H1 (cell line): ENCODE measurements at regions not wholly inside any gene's neighbourhood (a gene's known extent, or its start where the extent isn't known, plus 50 kb on each side); places are given as distances from the start of the nearest gene placed in this dataset.

Experiments used
- CTCF ChIA-PET: fragments of 300-600 bp; sonication (Branson Sonifier 250); formaldehyde crosslinking; loops from one replicate; lab custom pipeline; 2021; ENCODE audit not compliant: partially characterized antibody; lab: Charles Lee
- POLR2A ChIA-PET: fragments of 300-600 bp; sonication (Branson Sonifier 250); formaldehyde crosslinking; loops from one replicate; lab custom pipeline; 2021; ENCODE audit warnings: inconsistent platforms; ENCODE audit not compliant: partially characterized antibody; lab: Charles Lee
- DNase-seq, 2 experiments: peaks; one replicate each; pipeline versions ENCODE4 v3.0.0 to v3.0.0-alpha.2; 2010 to 2022; ENCODE audit warnings: low spot score in 2 of 2, low read depth in 1 of 2, mixed read lengths in 1 of 2
- FAIRE-seq: peaks from 2 replicates; lab custom pipeline; 2011; peaks lifted over from hg19 to GRCh38; lab: Jason Lieb, UNC
- H2AFZ ChIP-seq: 2 replicates; pipeline ENCODE4 v1.8.1; 2012; ENCODE audit warnings: low read length, inconsistent platforms
- H2AK5ac ChIP-seq: 2 replicates; pipeline ENCODE4 v1.6.1; 2013; ENCODE audit warnings: low read depth, low read length
- H2BK120ac ChIP-seq: replicated peaks from 2 replicates; pipeline ENCODE3; 2013; ENCODE audit warnings: low read depth, low read length, inconsistent platforms
- H2BK12ac ChIP-seq: 2 replicates; pipeline ENCODE4 v1.6.1; 2013; ENCODE audit warnings: low read depth, low read length
- H2BK15ac ChIP-seq: 2 replicates; pipeline ENCODE4 v1.6.1; 2013; ENCODE audit warnings: low read length
- H2BK20ac ChIP-seq: 2 replicates; pipeline ENCODE4 v1.6.1; 2013; ENCODE audit warnings: low read length
- H2BK5ac ChIP-seq: 2 replicates; pipeline ENCODE4 v1.6.1; 2013; ENCODE audit warnings: low read depth, low read length
- H3K14ac ChIP-seq: 2 replicates; pipeline ENCODE4 v1.6.1; 2013; ENCODE audit warnings: inconsistent platforms; ENCODE audit not compliant: insufficient read length
- H3K18ac ChIP-seq: 2 replicates; pipeline ENCODE4 v1.6.1; 2013; ENCODE audit warnings: low read length; ENCODE audit errors: extremely low read depth
- H3K23ac ChIP-seq: 2 replicates; pipeline ENCODE4 v1.6.1; 2013; ENCODE audit warnings: inconsistent platforms; ENCODE audit not compliant: insufficient read length
- H3K23me2 ChIP-seq: 2 replicates; pipeline ENCODE4 v1.6.1; 2013; ENCODE audit warnings: low read depth, low read length
- H3K27ac ChIP-seq: 2 replicates; pipeline ENCODE4 v1.6.1; 2011; ENCODE audit warnings: low read depth, low read length, inconsistent platforms
- H3K27me3 ChIP-seq, 4 experiments: replicated peaks in 1 of 4; 1 replicate in 1 of 4; 2 replicates in 3 of 4; pipeline versions ENCODE4 v1.6.1 to v1.8.1; 2011 to 2013; ENCODE audit warnings: low read length in 3 of 4, mild to moderate bottlenecking in 3 of 4, inconsistent platforms in 2 of 4, mixed read lengths in 2 of 4, moderate library complexity in 1 of 4; ENCODE audit not compliant: control insufficient read depth in 3 of 4, insufficient read depth in 3 of 4; ENCODE audit errors: extremely low read depth in 1 of 4
- H3K36me3 ChIP-seq, 4 experiments: 2 replicates each; pipeline versions ENCODE4 v1.6.1 to v1.8.1; 2011 to 2013; ENCODE audit warnings: mild to moderate bottlenecking in 4 of 4, low read length in 3 of 4, moderate library complexity in 2 of 4, control low read depth in 1 of 4, inconsistent platforms in 1 of 4; ENCODE audit not compliant: insufficient read depth in 4 of 4, control insufficient read depth in 2 of 4
- H3K4ac ChIP-seq: replicated peaks from 2 replicates; pipeline ENCODE3; 2013; ENCODE audit warnings: low read length, low read depth, mixed read lengths, inconsistent platforms; ENCODE audit not compliant: insufficient read length
- H3K4me1 ChIP-seq, 4 experiments: replicated peaks in 1 of 4; 1 replicate in 1 of 4; 2 replicates in 3 of 4; pipeline versions ENCODE4 v1.6.1 to v1.8.1; 2011 to 2013; ENCODE audit warnings: low read length in 3 of 4, inconsistent platforms in 2 of 4, mixed read lengths in 1 of 4; ENCODE audit not compliant: insufficient read depth in 4 of 4, control insufficient read depth in 3 of 4
- H3K4me2 ChIP-seq, 2 experiments: 2 replicates each; pipeline versions ENCODE4 v1.6.1 to v1.8.1; 2011 to 2013; ENCODE audit warnings: low read depth in 2 of 2, low read length in 2 of 2, control low read depth in 1 of 2, inconsistent platforms in 1 of 2, mild to moderate bottlenecking in 1 of 2; ENCODE audit not compliant: insufficient read depth in 1 of 2
- H3K4me3 ChIP-seq, 4 experiments: fragments of 200-600, 300-600 bp in 1 of 4; sonication (generic), shearing (Covaris generic), sonication (Bioruptor Twin) in 1 of 4; 2 replicates each; pipeline versions ENCODE4 v1.5.1 to v1.8.1; 2011 to 2016; ENCODE audit warnings: low read length in 4 of 4, low read depth in 3 of 4, control low read depth in 2 of 4, inconsistent platforms in 2 of 4, mild to moderate bottlenecking in 2 of 4, mixed read lengths in 1 of 4, moderate library complexity in 1 of 4; ENCODE audit not compliant: insufficient read depth in 2 of 4; ENCODE audit errors: extremely low read depth in 1 of 4
- H3K56ac ChIP-seq: replicated peaks from 2 replicates; pipeline ENCODE3; 2013; ENCODE audit warnings: low read depth, mild to moderate bottlenecking, mixed read lengths, low read length, inconsistent platforms; ENCODE audit not compliant: insufficient read length
- H3K79me1 ChIP-seq: 2 replicates; pipeline ENCODE4 v1.6.1; 2013; ENCODE audit warnings: low read depth, low read length, control low read depth
- H3K79me2 ChIP-seq, 2 experiments: 2 replicates each; pipeline versions ENCODE4 v1.6.1 to v1.8.1; 2012 to 2013; ENCODE audit warnings: low read length in 2 of 2, mild to moderate bottlenecking in 2 of 2, inconsistent platforms in 1 of 2; ENCODE audit not compliant: insufficient read depth in 2 of 2, control insufficient read depth in 1 of 2
- H3K9ac ChIP-seq, 4 experiments: replicated peaks in 1 of 4; 1 replicate in 1 of 4; 2 replicates in 3 of 4; pipeline versions ENCODE4 v1.6.1 to v1.8.1; 2011 to 2013; ENCODE audit warnings: low read depth in 3 of 4, low read length in 3 of 4, control low read depth in 2 of 4, mild to moderate bottlenecking in 2 of 4, moderate library complexity in 2 of 4, inconsistent platforms in 1 of 4; ENCODE audit errors: extremely low read depth in 1 of 4
- H3K9me3 ChIP-seq, 2 experiments: 2 replicates each; pipeline versions ENCODE4 v1.6.1 to v1.8.1; 2012 to 2013; ENCODE audit warnings: mild to moderate bottlenecking in 2 of 2, moderate library complexity in 2 of 2, control low read depth in 1 of 2, inconsistent platforms in 1 of 2, low read depth in 1 of 2, low read length in 1 of 2, mixed read lengths in 1 of 2; ENCODE audit not compliant: insufficient read depth in 2 of 2
- H4K20me1 ChIP-seq, 2 experiments: replicated peaks in 1 of 2; 2 replicates each; pipeline versions ENCODE3 to v1.8.1; 2011 to 2013; ENCODE audit warnings: inconsistent platforms in 2 of 2, low read length in 2 of 2, mild to moderate bottlenecking in 1 of 2; ENCODE audit not compliant: insufficient read depth in 2 of 2, control insufficient read depth in 1 of 2
- H4K5ac ChIP-seq: 2 replicates; pipeline ENCODE4 v1.6.1; 2013; ENCODE audit warnings: low read length, low read depth, mixed read lengths, inconsistent platforms; ENCODE audit not compliant: insufficient read length
- H4K8ac ChIP-seq: 2 replicates; pipeline ENCODE4 v1.8.0; 2013; ENCODE audit warnings: mild to moderate bottlenecking, moderate library complexity, low read length, inconsistent platforms; ENCODE audit not compliant: insufficient read depth; ENCODE audit errors: extremely low read depth
- H4K91ac ChIP-seq: replicated peaks from 2 replicates; pipeline ENCODE3; 2013; ENCODE audit warnings: low read length, mixed read lengths, inconsistent platforms; ENCODE audit not compliant: insufficient read length
- CHD1 ChIP-seq: IDR thresholded peaks from 2 replicates; pipeline ENCODE4 v1.6.1; 2012; ENCODE audit warnings: low read depth, low read length, improper control_type of control experiment
- NRF1 ChIP-seq: IDR thresholded peaks from 2 replicates; pipeline ENCODE4 v1.6.1; 2011; ENCODE audit warnings: mild to moderate bottlenecking, low read depth, low read length, improper control_type of control experiment
- SIN3A ChIP-seq, 2 experiments: IDR thresholded peaks in 1 of 2; conservative IDR thresholded peaks in 1 of 2; 2 replicates each; pipeline ENCODE4 v1.6.1; 2011 to 2012; ENCODE audit warnings: low read length in 2 of 2, improper control_type of control experiment in 1 of 2, low read depth in 1 of 2, mild to moderate bottlenecking in 1 of 2
- SP4 ChIP-seq: IDR thresholded peaks from 2 replicates; pipeline ENCODE4 v1.6.1; 2012; ENCODE audit warnings: low read length, inconsistent platforms
- WGBS, 2 experiments: shearing (Covaris generic) in 1 of 2; methylation state at CpG; one replicate each; pipeline versions ENCODE4 v1.1.6 to v1.1.7; 2013 to 2015; ENCODE audit warnings: low lambda C conversion rate in 2 of 2, mixed read lengths in 2 of 2, inconsistent platforms in 1 of 2, low coverage in 1 of 2, missing lambda C conversion rate in 1 of 2; ENCODE audit not compliant: insufficient replicate concordance in 2 of 2, insufficient coverage in 1 of 2, insufficient read length in 1 of 2; ENCODE audit errors: extremely low coverage in 1 of 2, missing lambda C conversion rate in 1 of 2; 5-methylcytosine and 5-hydroxymethylcytosine counted together

GRCh38 chr2:220482716-220483115 is 855.3 kb downstream of the SLC4A3 start:
- POLR2A ChIA-PET: no interaction called here
- Histone ChIP-seq H3K14ac (no peak overlapping the region), H3K18ac (no peak overlapping the region), H2BK5ac (no peak overlapping the region), H4K91ac (no peak overlapping the region), H3K36me3 (no peaks in the 10 kb centered on the region), H2BK12ac (no peak overlapping the region), H4K5ac (no peak overlapping the region), H3K4me2 (no peak overlapping the region), H3K79me2 (no peaks in the 10 kb centered on the region), H3K27me3 (no peaks in the 10 kb centered on the region), H3K9me3 (no peaks in the 10 kb centered on the region; a peak in 1 of 4 replicates), H3K56ac (no peak overlapping the region), H3K4me3 (no peak overlapping the region), H4K8ac (no peak overlapping the region), H2AK5ac (no peak overlapping the region), H2BK15ac (no peak overlapping the region), H3K27ac (no peak overlapping the region), H3K4me1 (no peaks in the 10 kb centered on the region), H2BK120ac (no peak overlapping the region), H3K79me1 (no peaks in the 10 kb centered on the region), H2BK20ac (no peak overlapping the region), H2AFZ (no peak overlapping the region), H3K4ac (no peak overlapping the region), H3K23me2 (no peaks in the 10 kb centered on the region), H4K20me1 (no peaks in the 10 kb centered on the region), H3K9ac (no peak overlapping the region), H3K23ac (no peak overlapping the region)
- CTCF ChIA-PET: no interaction called here
- WGBS, 2 experiments: 97% methylated on average over 3 of the region's 3 CpGs; no CpG with 5 or more reads in 1 of the 2 experiments
- FAIRE-seq (no peak), DNase-seq (no peak)
- TF ChIP-seq SIN3A (conservative IDR thresholded peaks at IDR 0.05 in 1 of 2, IDR thresholded peaks at IDR 0.05 in 1 of 2; ENCODE audit: low read depth in 1 of 2, low read length in 2 of 2): no peak
- TF ChIP-seq NRF1: no peak
- no peak for TF ChIP-seq SP4
- TF ChIP-seq CHD1: no peak
